ENCODE measurements at regions not wholly inside any gene's neighbourhood (a gene's known extent, or its start where the extent isn't known, plus 50 kb on each side); places are given as distances from the start of the nearest gene placed in this dataset.

DNA sequence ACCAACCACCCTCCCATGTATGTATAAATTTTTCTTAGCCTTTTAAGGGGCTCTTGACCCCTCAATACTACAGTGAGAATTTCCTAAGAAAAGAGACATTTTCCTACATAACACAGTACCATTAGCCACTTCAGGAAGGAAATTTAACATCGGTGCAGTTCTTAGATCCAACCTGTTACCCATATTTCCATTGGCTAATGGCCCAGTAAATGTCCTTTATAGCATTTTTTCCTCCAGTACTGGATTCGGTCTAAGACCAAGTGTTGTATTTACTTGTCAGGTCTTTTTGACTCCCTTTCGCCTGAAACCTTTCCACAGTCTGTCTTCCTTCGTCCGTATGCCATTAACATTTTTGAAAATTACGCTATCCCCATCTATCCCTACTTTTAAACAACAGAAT, 173.4 kb upstream of the PMEPA1 start:
- peaks cover 6 to 15% of the 10 kb centered on the region in 2 experiments for H3K4me1 Mint-ChIP-seq
- no peaks in the 10 kb centered on the region for H3K27me3 ChIP-seq (ENCODE audit: insufficient read depth, low read length)
- no peak overlapping the region for H2AFZ ChIP-seq (ENCODE audit: low read length)
- no peak overlapping the region for H3K18ac ChIP-seq (ENCODE audit: insufficient read length, low read depth, low read length)
- H3K79me2 ChIP-seq (ENCODE audit: insufficient read depth, low read length): no peaks in the 10 kb centered on the region
- no peak overlapping the region for H2AK5ac ChIP-seq (ENCODE audit: insufficient read length, low read length)
- H2BK5ac ChIP-seq (ENCODE audit: insufficient read length, low read length): no peak overlapping the region
- no peaks in the 10 kb centered on the region for H3K23me2 ChIP-seq (ENCODE audit: insufficient read length, low read depth, low read length, poor library complexity, severe bottlenecking)
- H3K27me3 Mint-ChIP-seq (ENCODE audit: low read depth): peaks cover 30% of the 10 kb centered on the region
- peaks cover 0 to 5% of the 10 kb centered on the region in 2 experiments; a peak in 3 of 5 replicates for H3K9me3 Mint-ChIP-seq
- no peaks in the 10 kb centered on the region for H3K36me3 Mint-ChIP-seq (ENCODE audit: insufficient read depth in 1 of 3, low read depth in 3 of 3)
- no peak overlapping the region for H3K27ac ChIP-seq (ENCODE audit: insufficient read length, low read depth, low read length)
- no peak overlapping the region for H4K5ac ChIP-seq (ENCODE audit: insufficient read length, low read depth, low read length)
- H3K14ac ChIP-seq (ENCODE audit: insufficient read depth, low read length): no peak overlapping the region
- no peaks in the 10 kb centered on the region for H4K20me1 ChIP-seq (ENCODE audit: control insufficient read depth, insufficient read depth, insufficient read length)
- H3K27ac Mint-ChIP-seq: no peak overlapping the region
- H3K56ac ChIP-seq (ENCODE audit: insufficient read length, low read depth, low read length): no peak overlapping the region
- H3K4ac ChIP-seq (ENCODE audit: low read depth, low read length): no peak overlapping the region
- H2BK12ac ChIP-seq (ENCODE audit: insufficient read length, low read depth, low read length): no peak overlapping the region
- WGBS (ENCODE audit: extremely low coverage, insufficient read length, low lambda C conversion rate): no CpG with 5 or more reads among the region's 6 CpGs
- no peak overlapping the region for H3K4me3 Mint-ChIP-seq
- no peak overlapping the region for H4K8ac ChIP-seq (replicated peaks; ENCODE audit: insufficient read length, low read depth, low read length)
- no peak overlapping the region for H3K23ac ChIP-seq (ENCODE audit: insufficient read length, low read depth, low read length)
- no peaks in the 10 kb centered on the region for H3K79me1 ChIP-seq (ENCODE audit: insufficient read depth, low read depth, low read length, poor library complexity, severe bottlenecking)
- no peak overlapping the region for H2BK15ac ChIP-seq (ENCODE audit: low read depth, low read length)
- H3K4me2 ChIP-seq (ENCODE audit: insufficient read depth, insufficient read length, low read length): no peak overlapping the region
- no peak overlapping the region for H2BK120ac ChIP-seq (ENCODE audit: low read depth, low read length, poor library complexity, severe bottlenecking)
- TF ChIP-seq, protein P1, sequence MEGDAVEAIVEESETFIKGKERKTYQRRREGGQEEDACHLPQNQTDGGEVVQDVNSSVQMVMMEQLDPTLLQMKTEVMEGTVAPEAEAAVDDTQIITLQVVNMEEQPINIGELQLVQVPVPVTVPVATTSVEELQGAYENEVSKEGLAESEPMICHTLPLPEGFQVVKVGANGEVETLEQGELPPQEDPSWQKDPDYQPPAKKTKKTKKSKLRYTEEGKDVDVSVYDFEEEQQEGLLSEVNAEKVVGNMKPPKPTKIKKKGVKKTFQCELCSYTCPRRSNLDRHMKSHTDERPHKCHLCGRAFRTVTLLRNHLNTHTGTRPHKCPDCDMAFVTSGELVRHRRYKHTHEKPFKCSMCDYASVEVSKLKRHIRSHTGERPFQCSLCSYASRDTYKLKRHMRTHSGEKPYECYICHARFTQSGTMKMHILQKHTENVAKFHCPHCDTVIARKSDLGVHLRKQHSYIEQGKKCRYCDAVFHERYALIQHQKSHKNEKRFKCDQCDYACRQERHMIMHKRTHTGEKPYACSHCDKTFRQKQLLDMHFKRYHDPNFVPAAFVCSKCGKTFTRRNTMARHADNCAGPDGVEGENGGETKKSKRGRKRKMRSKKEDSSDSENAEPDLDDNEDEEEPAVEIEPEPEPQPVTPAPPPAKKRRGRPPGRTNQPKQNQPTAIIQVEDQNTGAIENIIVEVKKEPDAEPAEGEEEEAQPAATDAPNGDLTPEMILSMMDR (conservative IDR thresholded peaks at IDR 0.05): no peak
- no peak overlapping the region for H4K91ac ChIP-seq (ENCODE audit: insufficient read length, low read depth, low read length)
- H3K9ac ChIP-seq (ENCODE audit: extremely low read depth, insufficient read length, low read length): no peak overlapping the region
- H2BK20ac ChIP-seq (ENCODE audit: low read depth, low read length, poor library complexity, severe bottlenecking): no peak overlapping the region
- no peaks in the 10 kb centered on the region for H3K9me3 ChIP-seq (ENCODE audit: control insufficient read depth, low read depth, low read length)
- H3K4me1 ChIP-seq (ENCODE audit: insufficient read depth, low read length): no peaks in the 10 kb centered on the region
- no peak overlapping the region for H3T11ph ChIP-seq (ENCODE audit: low read length)
- DNase-seq: no peak
